ENCODE measurements at regions not wholly inside any gene's neighbourhood (a gene's known extent, or its start where the extent isn't known, plus 50 kb on each side); places are given as distances from the start of the nearest gene placed in this dataset.

DNA sequence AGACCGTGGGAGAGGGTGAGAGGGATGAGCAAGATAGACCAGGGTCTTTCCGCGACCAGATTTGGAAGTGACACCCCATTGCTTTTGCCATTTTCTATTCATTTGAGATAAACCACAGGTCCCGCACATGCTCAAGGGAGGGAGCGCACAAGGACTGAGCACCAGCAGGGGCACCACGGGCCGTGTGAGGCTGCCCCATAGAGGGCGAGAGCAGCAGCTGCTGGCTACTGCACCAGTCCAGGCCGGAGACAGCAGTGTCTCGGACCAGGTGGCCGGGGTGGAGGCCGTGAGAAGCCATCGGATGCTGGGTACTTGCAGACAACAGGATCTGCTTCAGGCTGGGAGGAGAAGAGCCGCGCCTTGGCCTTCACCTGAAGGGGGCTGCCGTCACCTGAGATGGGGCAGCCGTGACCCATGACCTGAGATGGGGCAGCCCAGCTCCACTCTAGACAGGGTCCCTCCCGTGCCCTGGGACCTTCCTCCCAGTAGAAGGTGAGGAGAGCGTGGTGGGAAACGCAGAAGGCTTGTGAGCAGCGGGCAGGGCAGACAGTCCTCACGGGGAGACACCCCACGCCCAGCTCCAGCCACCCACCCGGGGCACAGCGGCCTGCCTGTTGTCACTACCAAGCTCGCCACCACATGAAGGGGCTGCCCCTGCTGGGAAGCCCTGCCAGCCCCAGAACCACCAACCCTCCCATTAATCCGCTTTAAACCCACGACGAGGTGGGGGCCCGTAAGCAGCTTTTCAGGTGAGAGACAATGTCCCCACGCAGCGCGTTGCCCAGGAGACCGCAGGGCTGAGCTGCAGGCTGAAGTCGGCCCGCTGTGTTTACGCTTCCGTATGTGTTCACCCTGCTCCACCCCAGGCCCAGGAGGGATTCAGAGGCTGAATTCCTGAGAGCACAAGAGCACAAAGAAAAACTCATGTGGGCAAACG, 61.7 kb upstream of the FBRSL1 start:
- no peak overlapping the region for H3K4me3 Mint-ChIP-seq (ENCODE audit: unreplicated experiment)
- no peak overlapping the region for H3K9ac ChIP-seq (ENCODE audit: low read length)
- no peak overlapping the region for H3K27ac ChIP-seq (ENCODE audit: low read depth, low read length)
- H3K27me3 ChIP-seq (ENCODE audit: insufficient read depth, low read length): peaks cover 31% of the 10 kb centered on the region
- no peak overlapping the region for H3K4me3 ChIP-seq (ENCODE audit: insufficient read depth, low read depth, low read length)
- H3K9me3 ChIP-seq (ENCODE audit: insufficient read depth, low read depth, low read length): peaks cover 8% of the 10 kb centered on the region
- no peak overlapping the region for H2AFZ ChIP-seq (ENCODE audit: low read depth, low read length)
- no peak for FAIRE-seq
- H3K36me3 Mint-ChIP-seq (ENCODE audit: low read depth, unreplicated experiment): peaks cover 5% of the 10 kb centered on the region
- no peaks in the 10 kb centered on the region for H3K79me2 ChIP-seq (ENCODE audit: insufficient read depth, low read length)
- peaks cover 9% of the 10 kb centered on the region for H3K4me1 Mint-ChIP-seq (ENCODE audit: low read depth, unreplicated experiment)
- no peak for DNase-seq (ENCODE audit: low read depth)
- no peaks in the 10 kb centered on the region for H4K20me1 ChIP-seq (ENCODE audit: insufficient read depth, low read length)
- no peak overlapping the region for H3K4me2 ChIP-seq (ENCODE audit: low read length)
- H3K9me3 Mint-ChIP-seq (ENCODE audit: unreplicated experiment): peaks cover 7% of the 10 kb centered on the region
- no peak overlapping the region for H3K27ac Mint-ChIP-seq (ENCODE audit: unreplicated experiment)
- TF ChIP-seq EZH2 (IDR thresholded peaks at IDR 0.05; ENCODE audit: insufficient read depth, low read length): no peak
- TF ChIP-seq, protein P1, sequence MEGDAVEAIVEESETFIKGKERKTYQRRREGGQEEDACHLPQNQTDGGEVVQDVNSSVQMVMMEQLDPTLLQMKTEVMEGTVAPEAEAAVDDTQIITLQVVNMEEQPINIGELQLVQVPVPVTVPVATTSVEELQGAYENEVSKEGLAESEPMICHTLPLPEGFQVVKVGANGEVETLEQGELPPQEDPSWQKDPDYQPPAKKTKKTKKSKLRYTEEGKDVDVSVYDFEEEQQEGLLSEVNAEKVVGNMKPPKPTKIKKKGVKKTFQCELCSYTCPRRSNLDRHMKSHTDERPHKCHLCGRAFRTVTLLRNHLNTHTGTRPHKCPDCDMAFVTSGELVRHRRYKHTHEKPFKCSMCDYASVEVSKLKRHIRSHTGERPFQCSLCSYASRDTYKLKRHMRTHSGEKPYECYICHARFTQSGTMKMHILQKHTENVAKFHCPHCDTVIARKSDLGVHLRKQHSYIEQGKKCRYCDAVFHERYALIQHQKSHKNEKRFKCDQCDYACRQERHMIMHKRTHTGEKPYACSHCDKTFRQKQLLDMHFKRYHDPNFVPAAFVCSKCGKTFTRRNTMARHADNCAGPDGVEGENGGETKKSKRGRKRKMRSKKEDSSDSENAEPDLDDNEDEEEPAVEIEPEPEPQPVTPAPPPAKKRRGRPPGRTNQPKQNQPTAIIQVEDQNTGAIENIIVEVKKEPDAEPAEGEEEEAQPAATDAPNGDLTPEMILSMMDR (IDR thresholded peaks at IDR 0.05; ENCODE audit: insufficient read depth, low read depth, low read length): no peak
- H3K27me3 Mint-ChIP-seq (ENCODE audit: low read depth, unreplicated experiment): peaks cover 55% of the 10 kb centered on the region
- H3K36me3 ChIP-seq (ENCODE audit: insufficient read depth, low read length): no peaks in the 10 kb centered on the region
- no peaks in the 10 kb centered on the region for H3K4me1 ChIP-seq (ENCODE audit: insufficient read depth, low read length)

DNA sequence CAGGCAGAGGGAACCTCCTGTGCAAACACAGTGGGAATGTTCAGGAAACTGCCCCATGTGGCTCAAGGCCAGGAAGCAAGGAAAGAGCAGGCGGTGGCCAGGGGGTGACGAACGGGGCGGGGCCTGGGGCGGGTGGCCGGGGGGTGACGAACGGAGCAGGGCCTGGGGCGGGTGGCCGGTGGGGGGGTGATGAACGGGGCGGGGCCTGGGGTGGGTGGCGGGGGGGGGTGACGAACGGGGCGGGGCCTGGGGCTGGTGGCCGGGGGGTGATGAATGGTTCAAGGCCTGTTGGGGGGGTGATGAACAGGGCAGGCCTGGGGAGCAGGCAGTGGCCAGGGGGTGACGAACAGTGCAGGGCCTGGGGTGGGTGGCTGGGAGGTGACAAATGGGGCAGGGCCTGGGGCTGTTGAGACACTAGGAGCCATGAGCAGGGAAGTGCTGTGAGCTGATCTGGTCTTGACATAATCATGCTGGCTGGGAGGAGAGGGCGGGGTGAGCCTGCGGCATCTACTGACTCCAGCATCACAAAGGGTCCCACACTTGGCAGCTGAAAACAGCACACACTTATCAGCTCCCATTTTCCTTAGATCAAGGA, 62.7 kb upstream of the FBRSL1 start:
- peaks cover 7% of the 10 kb centered on the region for H3K9me3 Mint-ChIP-seq (ENCODE audit: unreplicated experiment)
- H3K79me2 ChIP-seq (ENCODE audit: insufficient read depth, low read length): no peaks in the 10 kb centered on the region
- no peak overlapping the region for H3K27ac Mint-ChIP-seq (ENCODE audit: unreplicated experiment)
- H3K4me1 ChIP-seq (ENCODE audit: insufficient read depth, low read length): no peaks in the 10 kb centered on the region
- DNase-seq (ENCODE audit: low read depth) (no peak), FAIRE-seq (no peak)
- no peaks in the 10 kb centered on the region for H4K20me1 ChIP-seq (ENCODE audit: insufficient read depth, low read length)
- no peak overlapping the region for H3K27ac ChIP-seq (ENCODE audit: low read depth, low read length)
- H3K4me3 Mint-ChIP-seq (ENCODE audit: unreplicated experiment): no peak overlapping the region
- no peak overlapping the region for H3K4me3 ChIP-seq (ENCODE audit: insufficient read depth, low read depth, low read length)
- H3K9ac ChIP-seq (ENCODE audit: low read length): no peak overlapping the region
- peaks cover 30% of the 10 kb centered on the region for H3K27me3 ChIP-seq (ENCODE audit: insufficient read depth, low read length)
- H3K36me3 Mint-ChIP-seq (ENCODE audit: low read depth, unreplicated experiment): peaks cover 5% of the 10 kb centered on the region
- H3K27me3 Mint-ChIP-seq (ENCODE audit: low read depth, unreplicated experiment): peaks cover 57% of the 10 kb centered on the region
- TF ChIP-seq, protein P1 (IDR thresholded peaks at IDR 0.05; ENCODE audit: insufficient read depth, low read depth, low read length): no peak
- TF ChIP-seq EZH2 (IDR thresholded peaks at IDR 0.05; ENCODE audit: insufficient read depth, low read length): no peak
- H3K36me3 ChIP-seq (ENCODE audit: insufficient read depth, low read length): no peaks in the 10 kb centered on the region
- no peak overlapping the region for H3K4me2 ChIP-seq (ENCODE audit: low read length)
- peaks cover 9% of the 10 kb centered on the region for H3K4me1 Mint-ChIP-seq (ENCODE audit: low read depth, unreplicated experiment)
- no peak overlapping the region for H2AFZ ChIP-seq (ENCODE audit: low read depth, low read length)
- H3K9me3 ChIP-seq (ENCODE audit: insufficient read depth, low read depth, low read length): peaks cover 8% of the 10 kb centered on the region

Measured in astrocyte (in vitro differentiated cells and primary cell).